HepG2 (cell line): ENCODE measurements at regions not wholly inside any gene's neighbourhood (a gene's known extent, or its start where the extent isn't known, plus 50 kb on each side); places are given as distances from the start of the nearest gene placed in this dataset.

Source experiments
- HMGXB3 ChIP-seq: sonication (generic); formaldehyde crosslinking; IDR thresholded peaks from 2 replicates; pipeline ENCODE4 v1.4.0; 2020; ENCODE audit warnings: missing genetic modification reagents, borderline replicate concordance
- JUN ChIP-seq: sonication (generic); formaldehyde crosslinking; IDR thresholded peaks from 2 replicates; pipeline ENCODE4 v1.4.0; 2020; ENCODE audit warnings: mild to moderate bottlenecking, missing genetic modification reagents
- RBM39 ChIP-seq: fragments of 200-400 bp; formaldehyde crosslinking; IDR thresholded peaks from one replicate; pipeline ENCODE4 v1.6.1; 2018; ENCODE audit warnings: antibody characterized with exemption, mild to moderate bottlenecking, low read depth, low read length; ENCODE audit not compliant: poor library complexity, severe bottlenecking

GRCh38 chr5:39767916-39768315 lies 343.1 kb upstream of the DAB2 start:
- TF ChIP-seq HMGXB3 (CRISPR knock-in tag) = no peak
- no peak for TF ChIP-seq RBM39
- TF ChIP-seq JUN = no peak
